ENCODE measurements at regions not wholly inside any gene's neighbourhood (a gene's known extent, or its start where the extent isn't known, plus 50 kb on each side); places are given as distances from the start of the nearest gene placed in this dataset.

GRCh38 chr7:49670991-49671390, 102.4 kb upstream of the VWC2 start:
- Histone ChIP-seq H3K36me3 (ENCODE audit: insufficient read depth in 1 of 2, low read depth in 1 of 2) (no peaks in the 10 kb centered on the region), H3K27ac (no peak overlapping the region), H3K9me3 (no peaks in the 10 kb centered on the region), H3K4me3 (no peak overlapping the region), H3K4me1 (no peaks in the 10 kb centered on the region), H3K27me3 (ENCODE audit: insufficient read depth in 3 of 3, low read length in 2 of 3) (no peaks in the 10 kb centered on the region)
- intact Hi-C loops (cut with DNase I) = no loop called here
- DNase-seq (no peak), ATAC-seq (no peak)
- no peak for TF ChIP-seq CTCF (IDR thresholded peaks at IDR 0.05)
- WGBS, 3 donors = 66 to 80% (median 77%) methylated on average over 4 of the region's 4 CpGs

GRCh38 chr7:49692516-49692915, 80.9 kb upstream of the VWC2 start:
- Histone ChIP-seq H3K27ac (no peak overlapping the region), H3K36me3 (ENCODE audit: insufficient read depth in 1 of 2, low read depth in 1 of 2) (no peaks in the 10 kb centered on the region), H3K27me3 (ENCODE audit: insufficient read depth in 3 of 3, low read length in 2 of 3) (no peaks in the 10 kb centered on the region), H3K9me3 (no peaks in the 10 kb centered on the region), H3K4me1 (no peaks in the 10 kb centered on the region), H3K4me3 (no peak overlapping the region)
- no peak for TF ChIP-seq CTCF (IDR thresholded peaks at IDR 0.05)
- 64 to 74% (median 72%) methylated on average over 2 of the region's 2 CpGs for WGBS, 3 donors
- DNase-seq = no peak
- no peak for ATAC-seq
- intact Hi-C loops (cut with DNase I) = no loop called here

- Histone ChIP-seq H3K9me3 (no peaks in the 10 kb centered on the region), H3K4me3 (no peak overlapping the region), H3K27ac (no peak overlapping the region), H3K4me1 (no peaks in the 10 kb centered on the region), H3K36me3 (ENCODE audit: insufficient read depth in 1 of 2, low read depth in 1 of 2) (no peaks in the 10 kb centered on the region), H3K27me3 (ENCODE audit: insufficient read depth in 3 of 3, low read length in 2 of 3) (no peaks in the 10 kb centered on the region)
- intact Hi-C loops (cut with DNase I) = no loop called here
- WGBS, 3 donors = 49 to 58% (median 52%) methylated on average over 5 of the region's 5 CpGs
- no peak for DNase-seq
- ATAC-seq = no peak
- no peak for TF ChIP-seq CTCF (IDR thresholded peaks at IDR 0.05)
Measured at GRCh38 chr7:49695971-49696370, 77.5 kb upstream of the VWC2 start.

- ATAC-seq (no peak), DNase-seq (no peak)
- no peak overlapping the region for H3K27ac ChIP-seq
- H3K27me3 ChIP-seq (ENCODE audit: insufficient read depth in 3 of 3, low read length in 2 of 3) = no peaks in the 10 kb centered on the region
- no peak overlapping the region for H3K4me3 ChIP-seq
- H3K9me3 ChIP-seq = no peaks in the 10 kb centered on the region
- 90 to 93% (median 91%) methylated on average over 13 of the region's 13 CpGs for WGBS, 3 donors
- TF ChIP-seq CTCF (IDR thresholded peaks at IDR 0.05) = no peak
- intact Hi-C loops (cut with DNase I) = no loop called here
- H3K36me3 ChIP-seq (ENCODE audit: insufficient read depth in 1 of 2, low read depth in 1 of 2) = no peaks in the 10 kb centered on the region
- no peaks in the 10 kb centered on the region for H3K4me1 ChIP-seq
Measured at GRCh38 chr7:49700841-49701240, 72.6 kb upstream of the VWC2 start.

- intact Hi-C loops (cut with DNase I) = no loop called here
- ATAC-seq (no peak), DNase-seq (no peak)
- H3K4me1 ChIP-seq = no peaks in the 10 kb centered on the region
- no peaks in the 10 kb centered on the region for H3K36me3 ChIP-seq (ENCODE audit: insufficient read depth in 1 of 2, low read depth in 1 of 2)
- H3K27ac ChIP-seq = no peak overlapping the region
- no peak for TF ChIP-seq CTCF (IDR thresholded peaks at IDR 0.05)
- H3K27me3 ChIP-seq (ENCODE audit: insufficient read depth in 3 of 3, low read length in 2 of 3) = no peaks in the 10 kb centered on the region
- no peak overlapping the region for H3K4me3 ChIP-seq
- 56 to 63% (median 59%) methylated on average over 2 of the region's 2 CpGs for WGBS, 3 donors
- H3K9me3 ChIP-seq = no peaks in the 10 kb centered on the region
Measured at GRCh38 chr7:49702099-49702498, 71.3 kb upstream of the VWC2 start.

All from psoas muscle (tissue), 7 donors.